CD4-positive, alpha-beta T cell (primary cell): ENCODE measurements at regions not wholly inside any gene's neighbourhood (a gene's known extent, or its start where the extent isn't known, plus 50 kb on each side); places are given as distances from the start of the nearest gene placed in this dataset.

ENCODE experiments used
- ATAC-seq: fragments of 200-7000 bp; cut with Tn5 transposase; one replicate; pipeline ENCODE4 v1.10.0; 2022; ENCODE audit warnings: mild to moderate bottlenecking; ENCODE audit not compliant: poor library complexity
- CTCF ChIA-PET: fragments of 350-600 bp; sonication (Branson Sonifier 250); formaldehyde crosslinking; loops from one replicate; lab custom pipeline; 2021; ENCODE audit warnings: antibody characterized with exemption, inconsistent platforms; lab: Charles Lee
- POLR2A ChIA-PET: fragments of 350-600 bp; sonication (Branson Sonifier 250); formaldehyde crosslinking; loops from one replicate; lab custom pipeline; 2021; ENCODE audit warnings: antibody characterized with exemption, inconsistent platforms; lab: Charles Lee
- DNase-seq, 14 experiments: peaks; one replicate each; pipeline ENCODE4 v3.0.0-alpha.2; 2013 to 2020; ENCODE audit warnings: mixed read lengths in 2 of 14
- H3K27ac ChIP-seq, 2 donors: one replicate each; pipeline versions ENCODE4 v1.5.1 to v1.7.0; 2013; ENCODE audit warnings: low read length in 2 of 2, low read depth in 1 of 2, mild to moderate bottlenecking in 1 of 2
- H3K27me3 ChIP-seq, 2 experiments: 1 replicate in 1 of 2; 2 replicates in 1 of 2; pipeline versions ENCODE4 v1.6.1 to v1.7.0; 2013; ENCODE audit warnings: low read length in 2 of 2, control low read depth in 1 of 2, mild to moderate bottlenecking in 1 of 2, moderate library complexity in 1 of 2; ENCODE audit not compliant: insufficient read depth in 2 of 2, control insufficient read depth in 1 of 2
- H3K36me3 ChIP-seq: one replicate; pipeline ENCODE4 v1.6.1; 2013; ENCODE audit warnings: low read length, control low read depth; ENCODE audit not compliant: insufficient read depth
- H3K4me1 ChIP-seq: one replicate; pipeline ENCODE4 v1.6.1; 2013; ENCODE audit warnings: low read length, control low read depth; ENCODE audit not compliant: insufficient read depth
- H3K4me3 ChIP-seq: one replicate; pipeline ENCODE4 v1.5.1; 2013; ENCODE audit warnings: mild to moderate bottlenecking, low read length, moderate library complexity
- H3K9me3 ChIP-seq, 2 experiments: 1 replicate in 1 of 2; 2 replicates in 1 of 2; pipeline versions ENCODE4 v1.6.1 to v1.7.0; 2013; ENCODE audit warnings: low read length in 2 of 2, mild to moderate bottlenecking in 2 of 2, control low read depth in 1 of 2, moderate library complexity in 1 of 2; ENCODE audit not compliant: control insufficient read depth in 1 of 2, insufficient read depth in 1 of 2
- H3K27ac Mint-ChIP-seq: one replicate; pipeline ENCODE4 v1.8.0; 2020; ENCODE audit warnings: mixed read lengths
- H3K27me3 Mint-ChIP-seq: one replicate; pipeline ENCODE4 v1.8.0; 2021; ENCODE audit warnings: mixed read lengths
- H3K36me3 Mint-ChIP-seq: one replicate; pipeline ENCODE4 v1.8.0; 2021; ENCODE audit warnings: low read depth, mixed read lengths
- H3K4me1 Mint-ChIP-seq: one replicate; pipeline ENCODE4 v1.8.0; 2021; ENCODE audit warnings: low read depth, mixed read lengths
- H3K4me3 Mint-ChIP-seq: one replicate; pipeline ENCODE4 v1.8.0; 2020; ENCODE audit warnings: mild to moderate bottlenecking, mixed read lengths
- H3K9me3 Mint-ChIP-seq: one replicate; pipeline ENCODE4 v1.8.0; 2020; ENCODE audit warnings: mixed read lengths
- intact Hi-C, 2 experiments: fragments of 100-400 bp; cut with DNase I in 1 of 2; cut with micrococcal nuclease in 1 of 2; formaldehyde crosslinking; loops; one replicate each; pipeline versions ENCODE4 v1.15.1 to v1.9.0; 2023 to 2025; cut with DNase I, micrococcal nuclease
- TF ChIP-seq, protein P1 (sequence below): fragments of 200-600 bp; IDR thresholded peaks from one replicate; pipeline ENCODE4 v1.8.0; 2022; ENCODE audit warnings: antibody characterized with exemption, mild to moderate bottlenecking

GRCh38 chr3:196141052-196141865 is 59.4 kb upstream of the TFRC start:
- no peaks in the 10 kb centered on the region for H3K4me1 Mint-ChIP-seq
- H3K27me3 ChIP-seq = no peaks in the 10 kb centered on the region
- H3K4me1 ChIP-seq = peaks cover 13% of the 10 kb centered on the region
- no peak for ATAC-seq
- H3K4me3 Mint-ChIP-seq = no peak overlapping the region
- ChIA-PET CTCF (no interaction called here), POLR2A (no interaction called here)
- H3K36me3 ChIP-seq = no peaks in the 10 kb centered on the region
- DNase-seq = no peak
- H3K27ac Mint-ChIP-seq = no peak overlapping the region
- intact Hi-C loops = no loop called here
- no peaks in the 10 kb centered on the region for H3K36me3 Mint-ChIP-seq
- H3K27ac ChIP-seq = no peak overlapping the region
- H3K4me3 ChIP-seq = no peak overlapping the region
- no peaks in the 10 kb centered on the region for H3K9me3 Mint-ChIP-seq
- TF ChIP-seq, protein P1, sequence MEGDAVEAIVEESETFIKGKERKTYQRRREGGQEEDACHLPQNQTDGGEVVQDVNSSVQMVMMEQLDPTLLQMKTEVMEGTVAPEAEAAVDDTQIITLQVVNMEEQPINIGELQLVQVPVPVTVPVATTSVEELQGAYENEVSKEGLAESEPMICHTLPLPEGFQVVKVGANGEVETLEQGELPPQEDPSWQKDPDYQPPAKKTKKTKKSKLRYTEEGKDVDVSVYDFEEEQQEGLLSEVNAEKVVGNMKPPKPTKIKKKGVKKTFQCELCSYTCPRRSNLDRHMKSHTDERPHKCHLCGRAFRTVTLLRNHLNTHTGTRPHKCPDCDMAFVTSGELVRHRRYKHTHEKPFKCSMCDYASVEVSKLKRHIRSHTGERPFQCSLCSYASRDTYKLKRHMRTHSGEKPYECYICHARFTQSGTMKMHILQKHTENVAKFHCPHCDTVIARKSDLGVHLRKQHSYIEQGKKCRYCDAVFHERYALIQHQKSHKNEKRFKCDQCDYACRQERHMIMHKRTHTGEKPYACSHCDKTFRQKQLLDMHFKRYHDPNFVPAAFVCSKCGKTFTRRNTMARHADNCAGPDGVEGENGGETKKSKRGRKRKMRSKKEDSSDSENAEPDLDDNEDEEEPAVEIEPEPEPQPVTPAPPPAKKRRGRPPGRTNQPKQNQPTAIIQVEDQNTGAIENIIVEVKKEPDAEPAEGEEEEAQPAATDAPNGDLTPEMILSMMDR = no peak
- H3K27me3 Mint-ChIP-seq = no peaks in the 10 kb centered on the region
- H3K9me3 ChIP-seq = no peaks in the 10 kb centered on the region

DNA sequence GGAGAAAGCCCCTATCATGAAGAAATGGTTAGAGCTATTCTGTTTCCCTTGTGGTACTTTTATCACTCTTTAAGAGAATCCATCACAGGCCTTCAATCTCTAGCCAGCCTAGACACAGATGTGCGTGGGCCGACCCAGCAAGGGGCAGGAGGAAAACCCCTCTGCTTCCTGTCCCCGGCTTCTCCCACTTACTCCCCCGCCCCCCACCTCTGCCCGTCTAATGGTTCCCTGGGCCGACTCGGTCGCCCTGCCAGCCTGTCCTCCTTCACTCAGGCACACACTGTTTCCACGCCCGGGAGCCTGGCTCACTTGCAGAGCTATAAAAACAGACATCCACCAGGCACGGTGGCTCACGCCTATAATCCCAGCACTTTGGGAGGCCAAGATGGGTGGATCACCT is 58.3 kb upstream of the TFRC start:
- Mint-ChIP-seq H3K27ac (no peak overlapping the region), H3K9me3 (no peaks in the 10 kb centered on the region), H3K36me3 (no peaks in the 10 kb centered on the region), H3K4me1 (no peaks in the 10 kb centered on the region), H3K27me3 (no peaks in the 10 kb centered on the region), H3K4me3 (no peak overlapping the region)
- no peaks in the 10 kb centered on the region for H3K27me3 ChIP-seq
- no peak overlapping the region for H3K27ac ChIP-seq
- intact Hi-C loops = no loop called here
- no peaks in the 10 kb centered on the region for H3K36me3 ChIP-seq
- ATAC-seq (no peak), DNase-seq (no peak)
- CTCF ChIA-PET = no interaction called here
- TF ChIP-seq, protein P1 = no peak
- H3K9me3 ChIP-seq = no peaks in the 10 kb centered on the region
- peaks cover 13% of the 10 kb centered on the region for H3K4me1 ChIP-seq
- POLR2A ChIA-PET = no interaction called here
- no peak overlapping the region for H3K4me3 ChIP-seq

- no peaks in the 10 kb centered on the region for H3K36me3 Mint-ChIP-seq
- Histone ChIP-seq H3K27me3 (no peaks in the 10 kb centered on the region), H3K4me3 (no peak overlapping the region), H3K27ac (no peak overlapping the region), H3K36me3 (no peaks in the 10 kb centered on the region), H3K4me1 (peaks cover 8% of the 10 kb centered on the region), H3K9me3 (no peaks in the 10 kb centered on the region)
- ChIA-PET CTCF (no interaction called here), POLR2A (no interaction called here)
- ATAC-seq (no peak), DNase-seq (no peak)
- H3K27me3 Mint-ChIP-seq = no peaks in the 10 kb centered on the region
- H3K27ac Mint-ChIP-seq = no peak overlapping the region
- TF ChIP-seq, protein P1 = no peak
- no peaks in the 10 kb centered on the region for H3K4me1 Mint-ChIP-seq
- H3K9me3 Mint-ChIP-seq = no peaks in the 10 kb centered on the region
- H3K4me3 Mint-ChIP-seq = no peak overlapping the region
- intact Hi-C loops = no loop called here
These were observed 57.4 kb upstream of the TFRC start for GRCh38 chr3:196139281-196139680.
